ENCODE measurements at regions not wholly inside any gene's neighbourhood (a gene's known extent, or its start where the extent isn't known, plus 50 kb on each side); places are given as distances from the start of the nearest gene placed in this dataset.

GRCh38 chr16:50998411-50998810, 152.7 kb downstream of the SALL1 start:
- WGBS (ENCODE audit: insufficient coverage) = 69% methylated on average over 2 of the region's 2 CpGs
- Mint-ChIP-seq H3K36me3 (no peaks in the 10 kb centered on the region), H3K9me3 (no peaks in the 10 kb centered on the region), H3K27me3 (ENCODE audit: low read depth in 2 of 2) (peaks cover 0 to 3% of the 10 kb centered on the region in 2 donors), H3K4me1 (no peaks in the 10 kb centered on the region), H3K27ac (no peak overlapping the region), H3K4me3 (no peak overlapping the region)
- intact Hi-C loops (cut with micrococcal nuclease) = no loop called here
- no peaks in the 10 kb centered on the region for H3K27me3 ChIP-seq (ENCODE audit: control insufficient read depth, insufficient read depth, low read length)
- DNase-seq (no peak), ATAC-seq (no peak)
- no peaks in the 10 kb centered on the region for H3K4me1 ChIP-seq (ENCODE audit: control insufficient read depth, insufficient read depth, low read length)
- no peak overlapping the region for H3K27ac ChIP-seq (ENCODE audit: low read length)
- H3K36me3 ChIP-seq (ENCODE audit: control insufficient read depth, insufficient read depth, low read length) = no peaks in the 10 kb centered on the region
- H3K9me3 ChIP-seq (ENCODE audit: control insufficient read depth, insufficient read depth, low read length) = no peaks in the 10 kb centered on the region
- TF ChIP-seq CTCF (IDR thresholded peaks at IDR 0.05) = no peak
- no peak overlapping the region for H3K4me3 ChIP-seq (ENCODE audit: low read length)

GRCh38 chr16:50997679-50998078, 153.4 kb downstream of the SALL1 start:
- Histone ChIP-seq H3K9me3 (ENCODE audit: control insufficient read depth, insufficient read depth, low read length) (no peaks in the 10 kb centered on the region), H3K27ac (ENCODE audit: low read length) (no peak overlapping the region), H3K36me3 (ENCODE audit: control insufficient read depth, insufficient read depth, low read length) (no peaks in the 10 kb centered on the region), H3K4me3 (ENCODE audit: low read length) (no peak overlapping the region), H3K27me3 (ENCODE audit: control insufficient read depth, insufficient read depth, low read length) (no peaks in the 10 kb centered on the region), H3K4me1 (ENCODE audit: control insufficient read depth, insufficient read depth, low read length) (no peaks in the 10 kb centered on the region)
- no peaks in the 10 kb centered on the region for H3K4me1 Mint-ChIP-seq
- H3K36me3 Mint-ChIP-seq = no peaks in the 10 kb centered on the region
- no peak overlapping the region for H3K27ac Mint-ChIP-seq
- no peaks in the 10 kb centered on the region for H3K9me3 Mint-ChIP-seq
- peaks cover 0 to 3% of the 10 kb centered on the region in 2 donors for H3K27me3 Mint-ChIP-seq (ENCODE audit: low read depth in 2 of 2)
- ATAC-seq (no peak), DNase-seq (no peak)
- intact Hi-C loops (cut with micrococcal nuclease) = no loop called here
- 66% methylated on average over 6 of the region's 6 CpGs for WGBS (ENCODE audit: insufficient coverage)
- no peak overlapping the region for H3K4me3 Mint-ChIP-seq
- TF ChIP-seq CTCF (IDR thresholded peaks at IDR 0.05) = no peak

- no peaks in the 10 kb centered on the region for H3K27me3 ChIP-seq (ENCODE audit: control insufficient read depth, insufficient read depth, low read length)
- H3K36me3 ChIP-seq (ENCODE audit: control insufficient read depth, insufficient read depth, low read length) = no peaks in the 10 kb centered on the region
- no peaks in the 10 kb centered on the region for H3K9me3 ChIP-seq (ENCODE audit: control insufficient read depth, insufficient read depth, low read length)
- intact Hi-C loops (cut with micrococcal nuclease) = no loop called here
- no peak for ATAC-seq
- 56% methylated on average over 3 of the region's 4 CpGs for WGBS (ENCODE audit: insufficient coverage)
- no peaks in the 10 kb centered on the region for H3K4me1 ChIP-seq (ENCODE audit: control insufficient read depth, insufficient read depth, low read length)
- H3K4me3 ChIP-seq (ENCODE audit: low read length) = no peak overlapping the region
- DNase-seq = no peak
- no peak overlapping the region for H3K27ac ChIP-seq (ENCODE audit: low read length)
- no peak for TF ChIP-seq CTCF (IDR thresholded peaks at IDR 0.05)
- Mint-ChIP-seq H3K27ac (no peak overlapping the region), H3K36me3 (no peaks in the 10 kb centered on the region), H3K27me3 (ENCODE audit: low read depth in 2 of 2) (peaks cover 0 to 3% of the 10 kb centered on the region in 2 donors), H3K4me3 (no peak overlapping the region), H3K4me1 (no peaks in the 10 kb centered on the region), H3K9me3 (no peaks in the 10 kb centered on the region)
These were observed 154.3 kb downstream of the SALL1 start for GRCh38 chr16:50996830-50997186.

GRCh38 chr16:50996166-50996829, 154.8 kb downstream of the SALL1 start:
- Mint-ChIP-seq H3K27ac (no peak overlapping the region), H3K4me1 (no peaks in the 10 kb centered on the region), H3K27me3 (ENCODE audit: low read depth in 2 of 2) (peaks cover 0 to 3% of the 10 kb centered on the region in 2 donors), H3K9me3 (no peaks in the 10 kb centered on the region), H3K36me3 (no peaks in the 10 kb centered on the region), H3K4me3 (no peak overlapping the region)
- Histone ChIP-seq H3K9me3 (ENCODE audit: control insufficient read depth, insufficient read depth, low read length) (no peaks in the 10 kb centered on the region), H3K27me3 (ENCODE audit: control insufficient read depth, insufficient read depth, low read length) (no peaks in the 10 kb centered on the region), H3K27ac (ENCODE audit: low read length) (no peak overlapping the region), H3K4me3 (ENCODE audit: low read length) (no peak overlapping the region), H3K4me1 (ENCODE audit: control insufficient read depth, insufficient read depth, low read length) (no peaks in the 10 kb centered on the region), H3K36me3 (ENCODE audit: control insufficient read depth, insufficient read depth, low read length) (no peaks in the 10 kb centered on the region)
- no peak for DNase-seq
- no peak for TF ChIP-seq CTCF (IDR thresholded peaks at IDR 0.05)
- intact Hi-C loops (cut with micrococcal nuclease) = no loop called here
- peak in 1 of 3 donors; percentile 14 for ATAC-seq
- WGBS (ENCODE audit: insufficient coverage) = 81% methylated on average over 12 of the region's 12 CpGs
